ENCODE measurements at regions not wholly inside any gene's neighbourhood (a gene's known extent, or its start where the extent isn't known, plus 50 kb on each side); places are given as distances from the start of the nearest gene placed in this dataset.
"Not testable (repeated sequence)": the region's sequence is repeated elsewhere in the genome, so short reads cannot be mapped to it uniquely, and the experiment has no call there.

- TF ChIP-seq CTCF (IDR thresholded peaks at IDR 0.05), result no peak
- no peak overlapping the region for H3K27ac ChIP-seq
- no peak for DNase-seq (ENCODE audit: low spot score)
- no peak overlapping the region for H3K4me3 ChIP-seq
Measured at GRCh38 chr20:63137851-63138415, 78.0 kb downstream of the YTHDF1 start.

- no peak for DNase-seq (ENCODE audit: low spot score)
- Histone ChIP-seq H3K27ac (no peak overlapping the region), H3K4me3 (no peak overlapping the region)
- TF ChIP-seq CTCF (IDR thresholded peaks at IDR 0.05), result no peak
Measured at GRCh38 chr20:63136296-63136695, 79.6 kb downstream of the YTHDF1 start.

- no peak overlapping the region for H3K27ac ChIP-seq
- H3K4me3 ChIP-seq, result no peak overlapping the region
- no peak for TF ChIP-seq CTCF (IDR thresholded peaks at IDR 0.05)
- DNase-seq (ENCODE audit: low spot score), result no peak
Measured at GRCh38 chr20:63135411-63135810, 80.5 kb downstream of the YTHDF1 start.

- DNase-seq (ENCODE audit: low spot score); H3K4me3 ChIP-seq; H3K27ac ChIP-seq: not testable (repeated sequence)
Measured at GRCh38 chr20:63134711-63135361, 81.1 kb downstream of the YTHDF1 start.

GRCh38 chr20:63134201-63134612 is 81.7 kb downstream of the YTHDF1 start:
- no peak for DNase-seq (ENCODE audit: low spot score)
- TF ChIP-seq CTCF (IDR thresholded peaks at IDR 0.05), result no peak
- H3K4me3 ChIP-seq, result no peak overlapping the region
- H3K27ac ChIP-seq, result no peak overlapping the region

GRCh38 chr20:63133481-63134091 is 82.3 kb downstream of the YTHDF1 start:
- TF ChIP-seq CTCF (IDR thresholded peaks at IDR 0.05), result no peak
- DNase-seq (ENCODE audit: low spot score), result no peak
- no peak overlapping the region for H3K27ac ChIP-seq
- no peak overlapping the region for H3K4me3 ChIP-seq

GRCh38 chr20:63132715-63133471 is 83.0 kb downstream of the YTHDF1 start:
- DNase-seq (ENCODE audit: low spot score), result no peak
- TF ChIP-seq CTCF (IDR thresholded peaks at IDR 0.05), result no peak
- no peak overlapping the region for H3K27ac ChIP-seq
- H3K4me3 ChIP-seq, result no peak overlapping the region
